ENCODE measurements at regions not wholly inside any gene's neighbourhood (a gene's known extent, or its start where the extent isn't known, plus 50 kb on each side); places are given as distances from the start of the nearest gene placed in this dataset.

- no peak for TF ChIP-seq HMGXB4 (CRISPR knock-in tag; IDR thresholded peaks at IDR 0.05; ENCODE audit: borderline replicate concordance)
- TF ChIP-seq TFCP2L1 (CRISPR knock-in tag; IDR thresholded peaks at IDR 0.05): no peak
- no peak for TF ChIP-seq ELK1 (IDR thresholded peaks at IDR 0.05; ENCODE audit: low read depth, low read length)
- no peak for TF ChIP-seq EP300 (IDR thresholded peaks at IDR 0.05)
- no peak for TF ChIP-seq MYC (IDR thresholded peaks at IDR 0.05; ENCODE audit: borderline replicate concordance, low read length)
These were observed 197.7 kb downstream of the MTX2 start (continued) for GRCh38 chr2:176466918-176467452.

- no peak overlapping the region for H3K27ac ChIP-seq
- no peak for FAIRE-seq
- H3K4me1 ChIP-seq: no peaks in the 10 kb centered on the region
- H3K4me3 ChIP-seq: no peak overlapping the region
- no peaks in the 10 kb centered on the region for H3K9me3 ChIP-seq
- WGBS (ENCODE audit: missing lambda C conversion rate): 66% methylated on average over 6 of the region's 6 CpGs
- ATAC-seq: no peak
- CTCF ChIA-PET: interaction anchor here (1.3 kb wide), 1 partner anchor 13 kb away, joined by 4 read pairs; no protein-coding TSS in a partner anchor
- POLR2A ChIA-PET: no interaction called here
- TF ChIP-seq NFE2L2 (conservative IDR thresholded peaks at IDR 0.05; ENCODE audit: low read length) (no peak), JUNB (IDR thresholded peaks at IDR 0.05) (no peak), RAD21 (conservative IDR thresholded peaks at IDR 0.05 in 1 of 2, IDR thresholded peaks at IDR 0.05 in 1 of 2) (no peak), MYC (IDR thresholded peaks at IDR 0.05; ENCODE audit: borderline replicate concordance, low read length) (no peak), MAFK (IDR thresholded peaks at IDR 0.05; ENCODE audit: partially characterized antibody) (no peak), BCL3 (IDR thresholded peaks at IDR 0.05) (no peak), POLR2AphosphoS2 (conservative IDR thresholded peaks at IDR 0.05; ENCODE audit: low read length) (no peak)
- H3K4me2 ChIP-seq: no peak overlapping the region
- no peak for DNase-seq (ENCODE audit: low read depth in 1 of 2, low spot score in 1 of 2)
These were observed 198.4 kb downstream of the MTX2 start for GRCh38 chr2:176467595-176467994.

- no peak overlapping the region for H3K4me3 ChIP-seq
- FAIRE-seq (no peak), ATAC-seq (no peak), DNase-seq (ENCODE audit: low read depth in 1 of 2, low spot score in 1 of 2) (no peak)
- H3K4me2 ChIP-seq: no peak overlapping the region
- ChIA-PET POLR2A (no interaction called here), CTCF (no interaction called here)
- no peaks in the 10 kb centered on the region for H3K4me1 ChIP-seq
- TF ChIP-seq RARB (CRISPR knock-in tag; IDR thresholded peaks at IDR 0.05): no peak
- no peak for TF ChIP-seq ZSCAN20 (CRISPR knock-in tag; IDR thresholded peaks at IDR 0.05)
- no peak for TF ChIP-seq RFX5 (IDR thresholded peaks at IDR 0.05)
- TF ChIP-seq CHD2 (IDR thresholded peaks at IDR 0.05; ENCODE audit: low read length, partially characterized antibody): no peak
- TF ChIP-seq BHLHE40 (IDR thresholded peaks at IDR 0.05; ENCODE audit: low read depth, low read length): no peak
- no peak overlapping the region for H3K27ac ChIP-seq
- no peaks in the 10 kb centered on the region for H3K9me3 ChIP-seq
- WGBS (ENCODE audit: missing lambda C conversion rate): 84% methylated on average over 4 of the region's 4 CpGs
These were observed 199.3 kb downstream of the MTX2 start for GRCh38 chr2:176468457-176469113.

- Histone ChIP-seq H3K4me2 (no peak overlapping the region), H3K4me3 (no peak overlapping the region), H3K9me3 (no peaks in the 10 kb centered on the region), H3K4me1 (no peaks in the 10 kb centered on the region), H3K27ac (no peak overlapping the region)
- POLR2A ChIA-PET: no interaction called here
- ATAC-seq (no peak), FAIRE-seq (no peak), DNase-seq (ENCODE audit: low read depth in 1 of 2, low spot score in 1 of 2) (no peak)
- TF ChIP-seq CBX2 (IDR thresholded peaks at IDR 0.05; ENCODE audit: borderline replicate concordance, low read depth) (no peak), MAX (IDR thresholded peaks at IDR 0.05) (no peak), RCOR1 (IDR thresholded peaks at IDR 0.05; ENCODE audit: low read depth, low read length) (no peak), JUNB (IDR thresholded peaks at IDR 0.05) (no peak), TP53 (CRISPR knock-in tag; IDR thresholded peaks at IDR 0.05) (no peak), KDM1A (IDR thresholded peaks at IDR 0.05; ENCODE audit: low read depth) (no peak)
- CTCF ChIA-PET: interaction anchor here (3.2 kb wide), 1 partner anchor 16 kb away, joined by 22 read pairs; no protein-coding TSS in a partner anchor
- WGBS (ENCODE audit: missing lambda C conversion rate): 59% methylated on average over 4 of the region's 4 CpGs
These were observed 201.5 kb downstream of the MTX2 start for GRCh38 chr2:176470713-176471112.

Data from A549 (cell line).